HAP-1 (cell line): ENCODE measurements at regions not wholly inside any gene's neighbourhood (a gene's known extent, or its start where the extent isn't known, plus 50 kb on each side); places are given as distances from the start of the nearest gene placed in this dataset.

Source experiments
- DNase-seq, 2 experiments: peaks; one replicate each; pipeline ENCODE4 v3.0.0-alpha.2; 2016 to 2020; ENCODE audit warnings: low spot score in 2 of 2
- H3K27me3 ChIP-seq: fragments of 250-450 bp; sonication (Bioruptor Pico); 2 replicates; pipeline ENCODE4 v1.5.1; 2020; ENCODE audit warnings: low read depth, mild to moderate bottlenecking, moderate library complexity
- H3K36me3 ChIP-seq: fragments of 250-450 bp; sonication (Bioruptor Pico); replicated peaks from 2 replicates; pipeline ENCODE4 v1.5.1; 2020; ENCODE audit warnings: mild to moderate bottlenecking
- H3K4me1 ChIP-seq: fragments of 250-450 bp; sonication (Bioruptor Pico); 2 replicates; pipeline ENCODE4 v1.5.1; 2020; ENCODE audit warnings: mild to moderate bottlenecking
- H3K4me3 ChIP-seq: fragments of 250-450 bp; sonication (Bioruptor Pico); 2 replicates; pipeline ENCODE4 v1.5.1; 2020; ENCODE audit warnings: mild to moderate bottlenecking, moderate library complexity
- H3K9me3 ChIP-seq: fragments of 250-450 bp; sonication (Bioruptor Pico); 2 replicates; pipeline ENCODE4 v1.5.1; 2020; ENCODE audit warnings: mild to moderate bottlenecking, moderate library complexity
- in situ Hi-C: fragments of 300-500 bp; cut with MboI; formaldehyde crosslinking; loops from 3 replicates; pipeline ENCODE4 v1.14.3; 2020; ENCODE audit warnings: low sequenced_read_pairs, inconsistent platforms, mixed read lengths

- H3K27me3 ChIP-seq: no peaks in the 10 kb centered on the region
- DNase-seq: no peak
- H3K4me1 ChIP-seq: no peaks in the 10 kb centered on the region
- H3K4me3 ChIP-seq: no peak overlapping the region
- no peaks in the 10 kb centered on the region for H3K36me3 ChIP-seq
- in situ Hi-C loops: no loop called here
- H3K9me3 ChIP-seq: no peaks in the 10 kb centered on the region
Observed at GRCh38 chr5:52177193-52177592, 610.5 kb upstream of the ITGA1 start.

- in situ Hi-C loops: no loop called here
- Histone ChIP-seq H3K27me3 (no peaks in the 10 kb centered on the region), H3K4me3 (no peak overlapping the region), H3K4me1 (no peaks in the 10 kb centered on the region), H3K36me3 (no peaks in the 10 kb centered on the region), H3K9me3 (no peaks in the 10 kb centered on the region)
- DNase-seq: no peak
Observed at GRCh38 chr5:52181403-52181802, 606.3 kb upstream of the ITGA1 start.

DNA sequence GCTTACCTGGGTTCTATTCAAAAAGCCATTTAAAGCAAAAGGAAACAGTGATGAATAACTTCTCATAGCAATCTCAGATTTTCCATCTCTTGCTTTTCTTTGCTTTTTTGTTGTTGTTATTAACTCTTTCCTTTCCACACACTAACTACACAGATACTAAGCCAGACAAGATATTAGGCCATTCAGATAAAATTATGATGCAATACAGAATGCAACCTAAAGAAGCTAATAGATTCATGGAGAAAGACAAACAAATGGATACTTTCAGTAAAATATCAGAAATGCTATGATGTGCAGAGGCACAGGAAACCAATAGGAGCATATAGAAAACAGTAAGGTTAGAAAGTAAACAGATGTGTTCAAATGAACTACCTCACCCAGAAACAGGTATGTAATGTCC is 597.0 kb upstream of the ITGA1 start:
- in situ Hi-C loops: no loop called here
- H3K4me3 ChIP-seq: no peak overlapping the region
- no peaks in the 10 kb centered on the region for H3K4me1 ChIP-seq
- DNase-seq: no peak
- H3K27me3 ChIP-seq: no peaks in the 10 kb centered on the region
- no peaks in the 10 kb centered on the region for H3K9me3 ChIP-seq
- H3K36me3 ChIP-seq: no peaks in the 10 kb centered on the region

- Histone ChIP-seq H3K4me3 (no peak overlapping the region), H3K27me3 (no peaks in the 10 kb centered on the region), H3K4me1 (peaks cover 7% of the 10 kb centered on the region), H3K36me3 (no peaks in the 10 kb centered on the region), H3K9me3 (no peaks in the 10 kb centered on the region)
- in situ Hi-C loops: no loop called here
- no peak for DNase-seq
Observed at GRCh38 chr5:52199833-52200232, 587.9 kb upstream of the ITGA1 start.

DNA sequence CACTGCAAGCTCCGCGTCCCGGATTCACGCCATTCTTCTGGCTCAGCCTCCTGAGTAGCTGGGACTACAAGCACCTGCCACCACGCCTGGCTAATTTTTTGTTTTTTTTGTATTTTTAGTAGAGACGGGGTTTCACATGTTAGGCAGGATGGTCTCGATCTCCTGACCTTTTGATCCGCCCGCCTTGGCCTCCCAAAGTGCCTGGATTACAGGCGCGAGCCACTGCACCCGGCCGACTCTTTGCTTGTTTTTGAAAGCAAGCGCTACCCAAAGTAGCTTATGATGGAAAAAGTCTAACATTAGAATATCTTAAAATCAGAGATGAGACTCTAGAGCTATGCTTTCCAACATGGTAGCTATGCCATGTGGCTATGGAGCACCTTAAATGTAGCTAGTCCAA is 585.5 kb upstream of the ITGA1 start:
- Histone ChIP-seq H3K36me3 (no peaks in the 10 kb centered on the region), H3K4me1 (peaks cover 2% of the 10 kb centered on the region), H3K9me3 (no peaks in the 10 kb centered on the region), H3K27me3 (no peaks in the 10 kb centered on the region), H3K4me3 (no peak overlapping the region)
- in situ Hi-C loops: no loop called here
- no peak for DNase-seq

DNA sequence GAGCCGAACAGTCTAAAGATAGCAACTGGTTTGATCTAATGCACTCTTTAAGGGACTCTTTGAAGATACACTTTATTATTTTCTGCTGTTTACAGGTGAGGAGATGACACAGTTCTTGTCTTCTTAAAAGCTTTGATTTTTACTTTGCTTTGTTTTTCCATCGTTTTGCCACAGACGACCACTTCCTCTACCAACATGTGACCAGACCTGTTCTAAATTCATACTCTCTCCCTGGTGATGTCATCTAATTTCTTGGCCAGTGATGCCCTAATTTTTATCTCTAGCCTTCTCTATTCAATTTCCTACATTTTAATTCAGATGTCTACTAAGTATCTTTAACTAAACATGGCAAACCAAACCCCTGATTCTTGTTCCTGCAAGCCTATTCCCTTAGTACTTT is 583.4 kb upstream of the ITGA1 start:
- in situ Hi-C loops: no loop called here
- Histone ChIP-seq H3K4me1 (no peaks in the 10 kb centered on the region), H3K36me3 (no peaks in the 10 kb centered on the region), H3K9me3 (no peaks in the 10 kb centered on the region), H3K27me3 (no peaks in the 10 kb centered on the region), H3K4me3 (no peak overlapping the region)
- no peak for DNase-seq
